Endothelial cell of umbilical vein (primary cell): ENCODE measurements at regions not wholly inside any gene's neighbourhood (a gene's known extent, or its start where the extent isn't known, plus 50 kb on each side); places are given as distances from the start of the nearest gene placed in this dataset.

ENCODE experiments used
- BruUV-seq: library from RNA; stranded (reverse); fragments of 400-500 nt; replicated peaks from 2 replicates; lab custom pipeline; 2021; lab: Mats Ljungman, UMichigan
- CTCF ChIA-PET: fragments of 300-600, 350-600 bp; sonication (Branson Sonifier 250); formaldehyde crosslinking; loops from one replicate; lab custom pipeline; 2021; ENCODE audit warnings: antibody characterized with exemption, inconsistent platforms; lab: Charles Lee
- POLR2A ChIA-PET: fragments of 300-600, 350-600 bp; sonication (Branson Sonifier 250); formaldehyde crosslinking; loops from one replicate; lab custom pipeline; 2021; ENCODE audit warnings: antibody characterized with exemption, inconsistent platforms; lab: Charles Lee
- DNase-seq: peaks from one replicate; pipeline ENCODE4 v3.0.0-alpha.2; 2011; ENCODE audit warnings: low read depth, low spot score
- FAIRE-seq: peaks from 2 replicates; lab custom pipeline; 2011; peaks lifted over from hg19 to GRCh38; lab: Jason Lieb, UNC
- H2AFZ ChIP-seq: 2 replicates; pipeline ENCODE4 v1.6.0; 2012; ENCODE audit warnings: low read depth, low read length, control low read depth, inconsistent platforms
- H3K27ac ChIP-seq: 2 replicates; pipeline ENCODE4 v1.5.1; 2011; ENCODE audit warnings: low read depth, mild to moderate bottlenecking, control low read depth, low read length, moderate library complexity; ENCODE audit not compliant: insufficient read depth
- H3K27me3 ChIP-seq, 2 experiments: 2 replicates each; pipeline versions ENCODE4 v1.6.0 to v1.6.1; 2011; ENCODE audit warnings: low read length in 2 of 2, mixed read lengths in 1 of 2; ENCODE audit not compliant: control insufficient read depth in 2 of 2, insufficient read depth in 2 of 2
- H3K36me3 ChIP-seq, 2 experiments: 2 replicates in 1 of 2; 3 replicates in 1 of 2; pipeline ENCODE4 v1.5.1; 2011; ENCODE audit warnings: low read length in 2 of 2, mild to moderate bottlenecking in 1 of 2, moderate library complexity in 1 of 2; ENCODE audit not compliant: control insufficient read depth in 2 of 2, insufficient read depth in 2 of 2; ENCODE audit errors: extremely low read depth in 1 of 2
- H3K4me1 ChIP-seq: 3 replicates; pipeline ENCODE4 v1.5.1; 2011; ENCODE audit warnings: mild to moderate bottlenecking, low read length; ENCODE audit not compliant: control insufficient read depth, insufficient read depth; ENCODE audit errors: extremely low read depth
- H3K4me2 ChIP-seq: 2 replicates; pipeline ENCODE4 v1.6.1; 2011; ENCODE audit warnings: low read length, control low read depth, mixed read lengths; ENCODE audit not compliant: insufficient read depth
- H3K4me3 ChIP-seq, 3 experiments: fragments of 200-600 bp in 1 of 3; sonication (generic), shearing (Covaris generic) in 1 of 3; replicated peaks in 1 of 3; 2 replicates each; pipeline ENCODE4 v1.5.1; 2011 to 2016; ENCODE audit warnings: control low read depth in 3 of 3, low read length in 3 of 3, mild to moderate bottlenecking in 2 of 3, inconsistent platforms in 1 of 3, low read depth in 1 of 3, moderate library complexity in 1 of 3; ENCODE audit not compliant: insufficient read depth in 1 of 3
- H3K79me2 ChIP-seq: 2 replicates; pipeline ENCODE4 v1.6.0; 2012; ENCODE audit warnings: low read length, inconsistent platforms; ENCODE audit not compliant: control insufficient read depth, insufficient read depth
- H3K9ac ChIP-seq: replicated peaks from 2 replicates; pipeline ENCODE3; 2011; ENCODE audit warnings: low read length, control low read depth; ENCODE audit not compliant: insufficient read depth; ENCODE audit errors: extremely low read depth
- H3K9me1 ChIP-seq: replicated peaks from 3 replicates; pipeline ENCODE4 v1.6.0; 2011; ENCODE audit warnings: mild to moderate bottlenecking, low read length; ENCODE audit not compliant: control insufficient read depth, insufficient read depth; ENCODE audit errors: extremely low read depth
- H3K9me3 ChIP-seq: replicated peaks from 2 replicates; pipeline ENCODE4 v1.5.1; 2012; ENCODE audit warnings: low read length, inconsistent platforms; ENCODE audit not compliant: control insufficient read depth, insufficient read depth
- H4K20me1 ChIP-seq: replicated peaks from 2 replicates; pipeline ENCODE3; 2011; ENCODE audit warnings: mild to moderate bottlenecking, low read length; ENCODE audit not compliant: control insufficient read depth, insufficient read depth; ENCODE audit errors: extremely low read depth
- CTCF ChIP-seq, 2 donors: IDR thresholded peaks; 1 replicate in 1 of 2; 2 replicates in 1 of 2; pipeline ENCODE4 v1.5.1; 2011; ENCODE audit warnings: low read length in 2 of 2, mild to moderate bottlenecking in 2 of 2, moderate library complexity in 2 of 2, control low read depth in 1 of 2, inconsistent platforms in 1 of 2, low read depth in 1 of 2; ENCODE audit not compliant: insufficient read depth in 1 of 2; ENCODE audit errors: extremely low read depth in 1 of 2
- EZH2 ChIP-seq: IDR thresholded peaks from 2 replicates; pipeline ENCODE4 v1.6.1; 2012; ENCODE audit warnings: borderline replicate concordance, low read depth, mild to moderate bottlenecking, moderate library complexity, low read length, inconsistent platforms; ENCODE audit not compliant: severe bottlenecking
- FOS ChIP-seq: IDR thresholded peaks from 2 replicates; pipeline ENCODE4 v1.6.1; 2011; ENCODE audit warnings: mild to moderate bottlenecking, low read length, moderate library complexity, borderline replicate concordance; ENCODE audit not compliant: insufficient read depth
- GATA2 ChIP-seq: IDR thresholded peaks from 2 replicates; pipeline ENCODE4 v1.7.0; 2011; ENCODE audit warnings: low read depth, mild to moderate bottlenecking, moderate library complexity, mixed read lengths, low read length; ENCODE audit not compliant: insufficient read length, insufficient read depth
- JUN ChIP-seq: IDR thresholded peaks from 2 replicates; pipeline ENCODE4 v1.6.1; 2011; ENCODE audit warnings: borderline replicate concordance, low read depth; ENCODE audit not compliant: insufficient read length, insufficient read depth
- MAX ChIP-seq: IDR thresholded peaks from 2 replicates; pipeline ENCODE4 v1.6.1; 2011; ENCODE audit not compliant: insufficient read depth, insufficient read length
- MYC ChIP-seq: IDR thresholded peaks from one replicate; pipeline ENCODE4 v1.6.1; 2011; ENCODE audit warnings: mild to moderate bottlenecking, low read depth, low read length
- POLR2A ChIP-seq: IDR thresholded peaks from 2 replicates; pipeline ENCODE4 v1.6.1; 2012; ENCODE audit warnings: low read depth, mild to moderate bottlenecking, control low read depth, low read length
- POLR2AphosphoS5 ChIP-seq: IDR thresholded peaks from 2 replicates; pipeline ENCODE4 v1.6.1; 2012; ENCODE audit warnings: low read depth, mild to moderate bottlenecking, control low read depth, low read length, moderate library complexity; ENCODE audit not compliant: insufficient read depth
- dilution Hi-C: fragments of 300-500 bp; cut with MboI; formaldehyde crosslinking; loops from one replicate; pipeline ENCODE4 v1.15.0; 2019; ENCODE audit warnings: low sequenced_read_pairs; ENCODE audit not compliant: extremely low pct_ligation_motif_present
- intact Hi-C: fragments of 100-400 bp; cut with micrococcal nuclease; formaldehyde crosslinking; loops from one replicate; pipeline ENCODE4 v1.10.0; 2022

- no peak overlapping the region for H3K4me2 ChIP-seq
- no TSS peak for BruUV-seq
- intact Hi-C loops: no loop called here
- no peak overlapping the region for H3K4me3 ChIP-seq
- H4K20me1 ChIP-seq: no peaks in the 10 kb centered on the region
- TF ChIP-seq CTCF (IDR thresholded peaks at IDR 0.05; ENCODE audit: extremely low read depth in 1 of 2, insufficient read depth in 1 of 2, low read depth in 1 of 2, low read length in 2 of 2): no peak
- no peak for TF ChIP-seq MYC
- no peaks in the 10 kb centered on the region for H3K27me3 ChIP-seq
- H3K4me1 ChIP-seq: no peaks in the 10 kb centered on the region
- H3K36me3 ChIP-seq: no peaks in the 10 kb centered on the region
- no peaks in the 10 kb centered on the region for H3K9me1 ChIP-seq
- H3K79me2 ChIP-seq: no peaks in the 10 kb centered on the region
- no peak overlapping the region for H3K27ac ChIP-seq
- peaks cover 3% of the 10 kb centered on the region for H3K9me3 ChIP-seq
- H3K9ac ChIP-seq: no peak overlapping the region
- ChIA-PET POLR2A (no interaction called here), CTCF (no interaction called here)
- DNase-seq (no peak), FAIRE-seq (no peak)
- dilution Hi-C loops: no loop called here
- H2AFZ ChIP-seq: no peak overlapping the region
Observed at GRCh38 chr2:34936089-34936488, 1337.0 kb upstream of the FAM98A start.

DNA sequence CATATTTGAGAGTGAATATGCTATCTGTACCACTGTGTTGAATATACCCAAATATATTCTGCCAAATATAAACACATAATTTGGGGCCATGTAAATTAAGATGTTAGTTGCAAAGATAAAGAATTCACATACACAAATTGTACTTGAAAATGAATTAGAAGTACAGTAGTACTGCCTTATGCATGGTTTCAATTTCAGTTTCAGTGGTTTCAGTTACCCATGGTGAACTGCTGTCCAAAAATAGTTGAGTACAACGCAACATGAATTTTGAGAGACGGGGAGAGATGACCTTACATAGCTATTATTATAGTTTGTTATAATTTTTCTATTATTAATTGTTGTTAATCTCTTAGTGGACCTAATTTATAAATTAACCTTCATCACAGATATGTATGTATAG, 1313.0 kb upstream of the FAM98A start:
- no peaks in the 10 kb centered on the region for H3K4me1 ChIP-seq
- POLR2A ChIA-PET: no interaction called here
- H2AFZ ChIP-seq: no peak overlapping the region
- BruUV-seq: no TSS peak
- FAIRE-seq (no peak), DNase-seq (no peak)
- intact Hi-C loops: no loop called here
- no peaks in the 10 kb centered on the region for H3K9me3 ChIP-seq
- no peaks in the 10 kb centered on the region for H3K36me3 ChIP-seq
- H3K79me2 ChIP-seq: no peaks in the 10 kb centered on the region
- H3K27ac ChIP-seq: no peak overlapping the region
- TF ChIP-seq MYC: no peak
- no peak for TF ChIP-seq CTCF (IDR thresholded peaks at IDR 0.05; ENCODE audit: extremely low read depth in 1 of 2, insufficient read depth in 1 of 2, low read depth in 1 of 2, low read length in 2 of 2)
- TF ChIP-seq JUN: no peak
- no peak for TF ChIP-seq EZH2
- TF ChIP-seq POLR2AphosphoS5: no peak
- TF ChIP-seq GATA2: no peak
- TF ChIP-seq POLR2A: no peak
- TF ChIP-seq MAX: no peak
- no peak for TF ChIP-seq FOS
- H3K9me1 ChIP-seq: no peaks in the 10 kb centered on the region
- no peak overlapping the region for H3K4me3 ChIP-seq
- H4K20me1 ChIP-seq: no peaks in the 10 kb centered on the region
- dilution Hi-C loops: no loop called here
- H3K27me3 ChIP-seq: no peaks in the 10 kb centered on the region
- no peak overlapping the region for H3K9ac ChIP-seq
- no peak overlapping the region for H3K4me2 ChIP-seq
- CTCF ChIA-PET: no interaction called here
